ENCODE measurements at regions not wholly inside any gene's neighbourhood (a gene's known extent, or its start where the extent isn't known, plus 50 kb on each side); places are given as distances from the start of the nearest gene placed in this dataset.
"Not testable (repeated sequence)": the region's sequence is repeated elsewhere in the genome, so short reads cannot be mapped to it uniquely, and the experiment has no call there.

- no peak overlapping the region for H3K4me3 ChIP-seq (ENCODE audit: low read depth, low read length)
- DNase-seq (ENCODE audit: low read depth): no peak
Measured at GRCh38 chr4:179601671-179602070, 2159.4 kb upstream of the AGA start.

DNA sequence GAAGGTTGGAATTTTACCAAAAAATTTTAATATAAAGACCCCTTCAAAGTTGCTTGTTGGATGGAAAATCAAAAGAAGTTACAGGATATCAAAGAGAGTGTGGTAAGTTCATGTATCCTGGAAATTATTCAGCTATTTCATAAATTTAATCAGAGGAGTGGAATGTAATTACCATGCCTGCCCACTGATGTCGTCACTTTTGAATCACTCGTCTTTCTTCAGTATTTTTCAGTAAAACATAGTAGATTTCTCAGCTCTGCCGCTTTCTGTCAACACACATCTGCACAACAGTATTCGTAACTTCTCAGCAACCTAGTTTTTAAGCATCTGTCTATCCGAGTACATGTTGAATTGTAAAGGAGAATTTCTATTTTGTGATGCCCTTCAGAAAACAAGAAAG, 2163.0 kb upstream of the AGA start:
- H3K4me3 ChIP-seq (ENCODE audit: low read depth, low read length): no peak overlapping the region
- DNase-seq (ENCODE audit: low read depth): peak; percentile 23

DNA sequence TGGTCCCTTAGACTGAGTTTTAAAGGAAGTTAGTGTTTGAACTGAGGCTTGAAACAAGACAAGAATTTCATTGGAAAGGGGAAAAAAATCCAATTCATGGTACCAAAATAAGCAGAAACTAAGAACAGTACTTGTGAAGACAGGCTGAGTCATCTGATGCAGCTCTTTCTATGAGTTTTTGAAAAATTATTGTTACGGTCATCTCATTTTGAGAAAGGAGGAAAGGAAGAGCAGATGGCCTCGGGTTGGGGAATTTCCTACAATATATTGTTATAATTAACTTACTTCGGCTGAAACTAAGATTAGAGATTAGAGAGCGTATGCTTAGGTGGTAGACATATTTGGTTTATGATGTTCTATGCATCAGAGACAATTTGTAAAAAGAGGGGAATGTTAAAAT, 2164.8 kb upstream of the AGA start:
- no peak for DNase-seq (ENCODE audit: low read depth)

GRCh38 chr4:179615704-179616103, 2173.5 kb upstream of the AGA start:
- no peak for DNase-seq (ENCODE audit: low read depth)
- H3K4me3 ChIP-seq (ENCODE audit: low read depth, low read length): no peak overlapping the region

More for the DNA sequence above, 2164.8 kb upstream of the AGA start:
- no peak overlapping the region for H3K4me3 ChIP-seq (ENCODE audit: low read depth, low read length)

DNA sequence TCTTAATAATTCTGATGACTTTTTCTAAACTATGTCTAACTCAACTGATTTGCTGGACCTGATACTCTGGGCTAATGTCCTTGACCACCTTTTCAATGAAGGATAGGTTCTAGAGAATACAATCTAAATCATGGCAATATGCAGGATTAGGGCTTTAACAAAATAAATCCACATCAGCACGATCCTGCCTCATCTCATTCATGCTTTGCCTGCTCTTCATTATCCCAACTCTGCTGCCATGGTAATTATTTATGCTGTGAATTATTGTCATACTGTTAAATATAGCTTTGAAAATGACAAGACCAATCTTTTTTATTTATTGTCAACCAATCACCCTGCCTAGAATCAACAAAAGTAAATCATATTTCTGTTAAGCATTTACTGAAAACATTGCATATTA, 2176.7 kb upstream of the AGA start:
- no peak for DNase-seq (ENCODE audit: low read depth)
- no peak overlapping the region for H3K4me3 ChIP-seq (ENCODE audit: low read depth, low read length)

- peak; percentile 69 for DNase-seq (ENCODE audit: low read depth)
- no peak overlapping the region for H3K4me3 ChIP-seq (ENCODE audit: low read depth, low read length)
Measured at GRCh38 chr4:179624768-179625181, 2182.5 kb upstream of the AGA start.

DNA sequence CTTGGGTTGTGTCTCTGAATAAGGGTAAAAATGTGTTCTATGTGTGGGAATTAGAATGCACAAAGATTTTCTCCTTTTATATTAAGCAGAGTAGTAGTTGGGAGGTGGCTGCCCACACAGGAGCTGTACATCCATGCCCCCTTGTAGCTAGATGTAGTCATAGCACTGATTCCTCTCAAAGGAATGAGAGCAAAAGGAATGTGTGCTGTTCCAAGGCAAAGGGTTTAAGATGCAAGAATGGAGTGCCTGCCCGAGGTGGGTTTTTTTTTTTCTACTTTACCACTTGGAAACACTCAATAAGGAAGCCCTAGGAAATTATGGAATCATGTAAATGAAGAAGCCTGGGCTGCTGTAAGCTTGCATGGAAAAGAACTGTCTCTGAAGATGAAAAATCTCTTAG, 2183.2 kb upstream of the AGA start:
- peak; percentile 67 for DNase-seq (ENCODE audit: low read depth)

GRCh38 chr4:179626687-179627086, 2184.4 kb upstream of the AGA start:
- H3K4me3 ChIP-seq (ENCODE audit: low read depth, low read length): no peak overlapping the region
- no peak for DNase-seq (ENCODE audit: low read depth)

More for the DNA sequence above, 2183.2 kb upstream of the AGA start:
- H3K4me3 ChIP-seq (ENCODE audit: low read depth, low read length): no peak overlapping the region

DNA sequence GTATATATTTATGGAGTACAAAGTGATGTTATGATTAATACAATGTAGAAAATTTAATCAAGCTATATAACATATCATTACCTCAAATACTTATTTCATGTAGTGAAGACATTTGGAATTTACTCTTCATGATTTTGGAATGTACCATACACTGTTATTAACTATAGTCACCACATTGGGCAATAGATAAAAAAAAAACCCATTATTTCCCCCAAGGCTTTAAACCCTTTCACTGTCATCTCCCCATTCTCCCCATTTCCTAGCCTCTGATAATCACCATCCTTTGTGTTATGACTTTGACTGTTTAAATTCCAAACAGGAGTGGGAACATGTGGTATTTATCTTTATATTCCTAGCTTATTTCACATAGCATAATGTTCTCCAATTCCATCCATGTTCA, 2189.1 kb upstream of the AGA start:
- H3K4me3 ChIP-seq (ENCODE audit: low read depth, low read length): no peak overlapping the region
- DNase-seq (ENCODE audit: low read depth): peak; percentile 6

DNA sequence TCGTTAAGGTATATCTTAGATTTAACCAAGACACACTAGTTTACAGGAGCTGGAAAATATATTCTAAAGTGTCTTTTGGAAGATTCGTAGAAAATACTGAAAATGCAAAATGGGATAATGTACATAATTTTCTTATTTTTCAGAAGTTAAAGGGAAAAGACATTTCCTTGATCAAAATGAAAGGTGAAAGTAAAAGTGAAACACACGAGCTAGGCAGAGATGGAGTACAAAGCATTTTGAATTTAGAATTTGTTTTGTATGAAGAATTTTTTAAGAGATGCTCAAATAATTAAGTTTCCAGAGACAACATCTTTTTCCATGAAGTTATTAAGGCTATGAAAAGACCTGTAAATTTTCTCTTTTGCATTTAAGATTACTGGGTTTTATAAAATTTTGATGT, 2192.6 kb upstream of the AGA start:
- H3K4me3 ChIP-seq (ENCODE audit: low read depth, low read length): no peak overlapping the region
- no peak for DNase-seq (ENCODE audit: low read depth)

DNA sequence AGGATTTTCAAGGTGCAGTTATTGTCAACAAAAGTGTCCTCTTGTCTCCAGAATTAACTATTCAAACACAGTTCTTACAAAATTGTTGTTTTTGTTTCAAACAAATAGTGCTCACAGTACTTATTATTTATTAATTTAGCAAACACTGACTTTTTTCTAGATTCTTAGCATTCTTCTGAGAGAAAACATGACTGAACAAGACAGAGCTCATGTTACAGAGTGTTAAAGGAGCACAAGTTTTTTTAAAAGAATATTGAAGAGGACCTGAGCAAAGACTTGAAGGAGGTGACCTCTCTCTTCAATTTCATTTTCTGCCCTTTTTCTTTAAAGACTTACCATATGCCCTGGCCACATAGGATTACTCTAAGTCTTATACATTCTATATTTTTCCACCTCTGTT, 2220.3 kb upstream of the AGA start:
- DNase-seq (ENCODE audit: low read depth): no peak
- H3K4me3 ChIP-seq (ENCODE audit: low read depth, low read length): no peak overlapping the region

DNA sequence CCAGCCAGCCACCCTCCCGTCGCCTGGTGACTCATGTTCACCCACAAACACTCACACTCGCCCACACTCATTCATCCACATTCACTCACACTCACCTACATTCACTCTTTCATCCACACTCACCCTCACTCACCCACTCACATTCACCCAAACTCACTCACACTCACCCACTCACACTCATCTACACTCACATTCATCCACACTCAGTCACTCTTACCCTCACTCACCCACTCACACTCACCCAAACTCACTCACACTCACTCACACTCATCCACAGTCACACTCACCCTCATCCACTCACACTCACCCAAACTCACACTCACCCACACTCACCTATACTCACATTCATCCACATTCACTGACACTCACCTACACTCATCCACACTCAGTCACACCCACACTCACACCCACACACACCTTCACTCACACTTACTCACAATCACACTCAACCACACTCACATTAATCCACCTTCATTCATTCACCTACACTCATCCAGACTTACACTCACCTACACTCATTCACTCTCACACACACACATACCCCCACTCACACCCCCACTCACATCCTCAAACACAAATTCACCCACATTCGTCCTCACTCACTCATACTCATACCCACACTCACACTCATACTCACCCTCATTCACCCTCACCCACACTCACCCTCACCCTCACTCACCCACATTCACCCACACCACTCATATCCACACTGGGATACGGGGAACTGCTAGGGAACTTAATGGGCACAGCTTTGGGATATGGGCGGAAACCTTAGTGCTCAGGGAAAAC, 2221.6 kb upstream of the AGA start:
- no peak for DNase-seq (ENCODE audit: low read depth)
- no peak overlapping the region for H3K4me3 ChIP-seq (ENCODE audit: low read depth, low read length)

DNA sequence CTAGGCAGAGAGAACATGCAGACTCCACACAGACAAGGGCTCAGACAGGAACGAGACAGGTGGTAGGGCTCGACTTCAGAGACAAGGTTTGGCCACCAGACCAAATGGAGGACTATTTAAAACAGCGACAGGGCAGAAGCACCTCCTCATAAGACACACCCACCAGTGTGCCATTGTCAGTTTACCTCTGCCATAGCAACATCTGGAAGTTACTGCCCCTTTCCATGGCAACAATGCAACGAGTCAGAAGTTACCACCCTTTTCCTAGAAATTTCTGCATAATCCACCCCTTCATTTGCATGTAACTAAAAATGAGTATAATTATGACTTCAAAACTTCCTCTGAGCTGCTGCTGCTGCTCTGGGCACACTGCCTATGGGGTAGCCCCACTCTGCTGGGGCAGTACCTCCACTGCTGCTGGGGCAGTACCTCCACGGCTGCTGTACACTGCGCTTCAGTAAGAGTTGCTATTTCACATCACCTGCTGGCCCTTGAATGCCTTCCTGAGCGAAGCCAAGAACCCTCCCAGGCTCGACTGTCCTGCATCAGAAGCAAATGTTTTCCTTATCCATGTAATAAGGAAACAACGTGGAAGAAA, 2222.3 kb upstream of the AGA start:
- DNase-seq (ENCODE audit: low read depth): no peak
- H3K4me3 ChIP-seq (ENCODE audit: low read depth, low read length): no peak overlapping the region

GRCh38 chr4:179666226-179666625, 2224.0 kb upstream of the AGA start:
- DNase-seq (ENCODE audit: low read depth): no peak
- no peak overlapping the region for H3K4me3 ChIP-seq (ENCODE audit: low read depth, low read length)

DNA sequence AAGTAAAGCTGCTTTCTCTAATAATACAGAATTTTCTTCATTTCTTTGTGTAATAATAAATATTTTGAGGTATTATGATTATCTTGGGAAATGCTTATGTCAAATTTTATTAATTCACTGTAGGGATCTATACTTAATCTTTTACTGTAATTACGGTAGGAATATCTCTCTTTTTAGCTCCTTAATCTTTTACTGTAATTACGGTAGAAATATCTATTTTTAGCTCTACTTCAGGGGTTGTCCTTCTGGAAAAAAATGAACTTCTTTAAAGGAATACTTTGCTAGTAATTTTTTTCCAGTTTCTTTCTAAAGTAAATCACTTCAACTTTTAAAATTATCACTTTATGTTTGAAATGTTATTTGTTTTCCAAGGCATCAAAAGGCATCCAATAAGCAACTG, 2229.4 kb upstream of the AGA start:
- DNase-seq (ENCODE audit: low read depth): no peak
- no peak overlapping the region for H3K4me3 ChIP-seq (ENCODE audit: low read depth, low read length)

- no peak for DNase-seq (ENCODE audit: low read depth)
- H3K4me3 ChIP-seq (ENCODE audit: low read depth, low read length): no peak overlapping the region
Measured at GRCh38 chr4:179678093-179678814, 2236.0 kb upstream of the AGA start.

GRCh38 chr4:179683661-179684060, 2241.4 kb upstream of the AGA start:
- not testable (repeated sequence) for H3K4me3 ChIP-seq (ENCODE audit: low read depth, low read length)

GRCh38 chr4:179692222-179692621, 2250.0 kb upstream of the AGA start:
- DNase-seq (ENCODE audit: low read depth): no peak
- no peak overlapping the region for H3K4me3 ChIP-seq (ENCODE audit: low read depth, low read length)

More at GRCh38 chr4:179683661-179684060, 2241.4 kb upstream of the AGA start:
- not testable (repeated sequence) for DNase-seq (ENCODE audit: low read depth)

- DNase-seq (ENCODE audit: low read depth): peak; percentile 41
- no peak overlapping the region for H3K4me3 ChIP-seq (ENCODE audit: low read depth, low read length)
Measured at GRCh38 chr4:179695175-179695574, 2252.9 kb upstream of the AGA start.

DNA sequence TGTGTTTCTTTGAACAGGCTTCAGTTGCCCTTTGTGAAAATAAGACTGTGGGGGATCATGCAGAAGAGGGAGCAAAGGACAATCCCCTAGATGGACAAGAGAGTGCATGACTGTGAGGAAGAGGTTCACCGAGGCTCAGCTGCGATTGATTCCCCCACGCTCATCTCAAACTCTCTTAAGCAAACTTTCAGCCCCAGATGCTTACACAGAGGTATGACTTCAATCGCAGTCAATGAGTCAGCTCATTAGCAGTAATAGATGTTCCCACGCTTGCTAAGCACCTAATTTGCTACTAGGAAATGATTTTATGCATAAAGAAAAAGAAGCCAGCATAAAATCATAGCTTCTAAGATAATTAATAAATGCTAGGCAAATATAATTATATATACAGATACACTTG, 2256.1 kb upstream of the AGA start:
- no peak for DNase-seq (ENCODE audit: low read depth)
- H3K4me3 ChIP-seq (ENCODE audit: low read depth, low read length): no peak overlapping the region

All from skeletal muscle cell (primary cell).